Activated T-helper 17 cell treated with anti-CD3 and anti-CD28 coated beads, Interleukin-2, amount 50 U/mL, for 72 hours (primary cell): ENCODE measurements at regions not wholly inside any gene's neighbourhood (a gene's known extent, or its start where the extent isn't known, plus 50 kb on each side); places are given as distances from the start of the nearest gene placed in this dataset.
"Not testable (repeated sequence)": the region's sequence is repeated elsewhere in the genome, so short reads cannot be mapped to it uniquely, and the experiment has no call there.

ENCODE experiments used
- ATAC-seq: fragments of 150-1000 bp; cut with Tn5 transposase; replicated peaks from 2 replicates; pipeline ENCODE4 v1.10.0; 2021; ENCODE audit warnings: mild to moderate bottlenecking, moderate library complexity
- H3K27ac Mint-ChIP-seq: one replicate; pipeline ENCODE4 v1.8.0; 2022; ENCODE audit warnings: mixed read lengths
- H3K27me3 Mint-ChIP-seq: one replicate; pipeline ENCODE4 v1.8.0; 2022; ENCODE audit warnings: mixed read lengths
- H3K36me3 Mint-ChIP-seq: one replicate; pipeline ENCODE4 v1.8.0; 2022; ENCODE audit warnings: low read depth, mild to moderate bottlenecking, mixed read lengths
- H3K4me1 Mint-ChIP-seq: one replicate; pipeline ENCODE4 v1.8.0; 2022; ENCODE audit warnings: mixed read lengths
- H3K4me3 Mint-ChIP-seq: one replicate; pipeline ENCODE4 v1.8.0; 2022; ENCODE audit warnings: mild to moderate bottlenecking, mixed read lengths
- H3K9me3 Mint-ChIP-seq: one replicate; pipeline ENCODE4 v1.8.0; 2022; ENCODE audit warnings: mixed read lengths

DNA sequence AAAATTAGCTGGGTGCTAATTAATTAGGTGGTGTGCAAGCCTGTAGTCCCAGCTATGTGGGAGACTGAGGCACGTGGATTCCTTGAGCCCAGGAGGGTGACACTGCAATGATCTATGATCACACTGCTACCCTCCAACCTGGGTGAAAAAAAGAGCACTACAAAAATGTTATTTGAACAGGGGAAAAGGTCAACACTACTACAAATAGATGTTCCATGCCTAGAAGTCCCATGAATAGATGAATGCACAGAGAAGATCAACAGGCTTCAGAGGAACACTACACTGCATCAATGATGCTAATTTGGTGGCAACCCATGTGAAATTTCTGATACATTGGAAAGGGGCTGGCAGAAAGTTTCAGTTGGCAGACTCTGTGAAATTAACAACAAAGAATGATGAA, 105.4 kb upstream of the FHIT start:
- no peak overlapping the region for H3K27ac Mint-ChIP-seq
- no peak overlapping the region for H3K4me3 Mint-ChIP-seq
- peaks cover 17% of the 10 kb centered on the region for H3K27me3 Mint-ChIP-seq
- H3K36me3 Mint-ChIP-seq = no peaks in the 10 kb centered on the region
- ATAC-seq = no peak
- H3K4me1 Mint-ChIP-seq = no peaks in the 10 kb centered on the region
- peaks cover 3% of the 10 kb centered on the region for H3K9me3 Mint-ChIP-seq

GRCh38 chr3:61357902-61358301, 106.7 kb upstream of the FHIT start:
- H3K4me1 Mint-ChIP-seq = no peaks in the 10 kb centered on the region
- H3K9me3 Mint-ChIP-seq = peaks cover 3% of the 10 kb centered on the region
- no peaks in the 10 kb centered on the region for H3K36me3 Mint-ChIP-seq
- no peak overlapping the region for H3K4me3 Mint-ChIP-seq
- no peak for ATAC-seq
- H3K27ac Mint-ChIP-seq = no peak overlapping the region
- H3K27me3 Mint-ChIP-seq = peaks cover 17% of the 10 kb centered on the region

DNA sequence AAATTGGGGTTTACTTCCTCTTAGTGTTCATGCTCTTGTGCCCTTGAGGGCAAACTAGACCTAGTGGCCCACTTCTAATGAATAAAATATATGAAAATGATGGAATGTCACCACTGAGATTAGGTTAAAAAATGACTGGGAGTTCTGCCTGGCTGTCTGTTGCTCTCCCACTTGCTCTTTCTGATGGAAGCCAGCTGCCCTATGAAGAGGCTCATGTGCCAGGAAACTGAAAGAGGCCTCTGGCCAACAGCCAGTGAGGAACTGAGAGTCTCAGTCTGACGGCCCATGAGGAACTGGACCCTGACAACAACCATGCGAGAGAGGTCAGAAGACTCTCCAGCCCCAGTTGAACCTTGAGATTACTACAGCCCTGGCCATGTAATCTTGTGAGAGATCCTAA, 107.1 kb upstream of the FHIT start:
- no peaks in the 10 kb centered on the region for H3K4me1 Mint-ChIP-seq
- no peak overlapping the region for H3K27ac Mint-ChIP-seq
- peaks cover 17% of the 10 kb centered on the region for H3K27me3 Mint-ChIP-seq
- ATAC-seq = no peak
- H3K4me3 Mint-ChIP-seq = no peak overlapping the region
- H3K36me3 Mint-ChIP-seq = no peaks in the 10 kb centered on the region
- peaks cover 3% of the 10 kb centered on the region for H3K9me3 Mint-ChIP-seq

- ATAC-seq = no peak
- Mint-ChIP-seq H3K9me3 (peaks cover 6% of the 10 kb centered on the region), H3K27ac (no peak overlapping the region), H3K4me1 (no peaks in the 10 kb centered on the region), H3K36me3 (no peaks in the 10 kb centered on the region), H3K27me3 (peaks cover 15% of the 10 kb centered on the region), H3K4me3 (no peak overlapping the region)
These were observed 109.2 kb upstream of the FHIT start for GRCh38 chr3:61360297-61360965.

- Mint-ChIP-seq H3K27ac (no peak overlapping the region), H3K27me3 (peaks cover 4% of the 10 kb centered on the region), H3K36me3 (no peaks in the 10 kb centered on the region), H3K4me3 (no peak overlapping the region), H3K4me1 (no peaks in the 10 kb centered on the region), H3K9me3 (no peaks in the 10 kb centered on the region)
- no peak for ATAC-seq
These were observed 118.4 kb upstream of the FHIT start for GRCh38 chr3:61369678-61370077.

DNA sequence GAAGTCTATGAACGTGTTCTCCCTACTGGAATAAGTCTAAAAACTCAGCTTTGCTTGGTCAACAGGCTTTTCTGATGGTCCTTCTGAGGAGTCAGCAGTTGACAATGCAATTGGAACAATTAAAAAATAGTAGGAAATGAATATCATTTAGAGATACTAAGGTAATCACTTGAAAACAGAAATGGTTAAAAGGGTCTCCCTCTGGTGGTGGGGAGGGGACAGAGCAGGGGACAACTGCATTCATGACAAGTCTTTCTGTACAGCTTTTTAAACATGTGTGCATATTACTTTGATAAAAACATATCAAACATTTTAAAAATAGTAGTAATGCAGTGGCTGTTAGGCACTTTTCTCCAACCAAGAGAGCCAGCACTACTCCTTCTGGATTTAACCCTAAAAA, 119.9 kb upstream of the FHIT start:
- H3K36me3 Mint-ChIP-seq = no peaks in the 10 kb centered on the region
- no peaks in the 10 kb centered on the region for H3K9me3 Mint-ChIP-seq
- H3K27ac Mint-ChIP-seq = no peak overlapping the region
- ATAC-seq = no peak
- no peak overlapping the region for H3K4me3 Mint-ChIP-seq
- H3K27me3 Mint-ChIP-seq = peaks cover 4% of the 10 kb centered on the region
- H3K4me1 Mint-ChIP-seq = no peaks in the 10 kb centered on the region

DNA sequence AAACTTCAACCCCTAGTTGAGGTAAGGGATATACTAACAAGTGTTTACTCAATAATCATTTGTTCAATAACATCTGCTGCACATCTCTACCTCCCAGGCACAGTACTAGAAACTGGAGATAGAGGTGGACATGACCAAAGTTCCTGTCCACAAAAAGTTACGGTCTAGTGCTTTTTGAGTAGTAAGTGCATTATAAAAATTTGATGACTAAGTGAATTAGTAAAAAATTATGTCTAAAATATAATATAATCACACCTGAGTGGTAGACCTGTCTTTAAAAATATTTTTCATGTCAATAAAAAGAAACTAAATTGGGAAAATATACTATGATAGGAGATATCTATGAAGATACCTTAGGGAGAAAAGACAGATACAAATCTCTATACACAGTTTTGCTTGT, 121.5 kb upstream of the FHIT start:
- H3K4me3 Mint-ChIP-seq = no peak overlapping the region
- H3K27me3 Mint-ChIP-seq = peaks cover 4% of the 10 kb centered on the region
- H3K36me3 Mint-ChIP-seq = no peaks in the 10 kb centered on the region
- H3K9me3 Mint-ChIP-seq = no peaks in the 10 kb centered on the region
- no peaks in the 10 kb centered on the region for H3K4me1 Mint-ChIP-seq
- H3K27ac Mint-ChIP-seq = no peak overlapping the region
- ATAC-seq = no peak

DNA sequence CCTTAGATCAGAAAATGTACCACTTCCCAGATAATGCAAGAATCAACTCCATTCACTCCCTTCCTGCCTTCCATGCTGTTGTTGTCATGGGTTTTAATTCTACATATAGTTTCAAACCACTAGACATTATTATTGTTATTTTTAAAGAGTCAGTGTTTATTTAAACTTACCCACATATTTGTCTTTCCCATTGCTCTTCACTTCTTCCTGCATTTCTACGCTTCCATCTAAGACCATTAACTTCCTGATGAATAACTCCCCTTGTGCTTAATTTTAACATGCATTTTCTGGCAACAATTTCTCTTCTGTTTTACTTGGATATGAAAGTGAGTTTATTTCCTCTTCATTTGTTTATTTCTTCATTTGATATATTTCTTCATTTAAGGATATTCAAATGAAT, 127.1 kb upstream of the FHIT start:
- no peak for ATAC-seq
- H3K36me3 Mint-ChIP-seq = no peaks in the 10 kb centered on the region
- H3K4me3 Mint-ChIP-seq = no peak overlapping the region
- peaks cover 24% of the 10 kb centered on the region for H3K27me3 Mint-ChIP-seq
- H3K4me1 Mint-ChIP-seq = peaks cover 5% of the 10 kb centered on the region
- no peak overlapping the region for H3K27ac Mint-ChIP-seq
- no peaks in the 10 kb centered on the region for H3K9me3 Mint-ChIP-seq

GRCh38 chr3:61381745-61382392, 130.6 kb upstream of the FHIT start:
- no peaks in the 10 kb centered on the region for H3K36me3 Mint-ChIP-seq
- peak; percentile 50 for ATAC-seq
- H3K27me3 Mint-ChIP-seq = peaks cover 31% of the 10 kb centered on the region
- peaks cover 9% of the 10 kb centered on the region for H3K4me1 Mint-ChIP-seq
- H3K27ac Mint-ChIP-seq = no peak overlapping the region
- H3K4me3 Mint-ChIP-seq = no peak overlapping the region
- H3K9me3 Mint-ChIP-seq = no peaks in the 10 kb centered on the region

DNA sequence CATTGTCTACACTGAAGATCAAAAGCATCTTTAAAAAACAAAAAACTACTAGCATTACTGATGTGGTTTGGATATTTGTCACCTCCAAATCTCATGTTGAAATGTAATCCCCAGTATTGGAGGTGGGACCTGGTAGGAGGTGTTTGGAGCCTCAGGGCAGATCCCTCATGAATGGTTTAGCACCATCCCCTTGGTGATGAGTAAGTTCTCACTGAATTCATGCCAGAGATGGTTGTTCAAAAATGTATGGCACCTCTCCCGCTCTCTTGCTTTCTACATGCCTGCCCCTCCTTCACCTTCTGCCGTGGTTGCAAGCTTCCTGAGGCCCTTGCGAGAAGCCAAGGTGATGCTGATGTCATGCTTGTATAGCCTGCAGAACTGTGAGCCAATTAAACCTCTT, 136.6 kb upstream of the FHIT start:
- peaks cover 4% of the 10 kb centered on the region for H3K9me3 Mint-ChIP-seq
- H3K27me3 Mint-ChIP-seq = peaks cover 8% of the 10 kb centered on the region
- no peak for ATAC-seq
- peaks cover 3% of the 10 kb centered on the region for H3K4me1 Mint-ChIP-seq
- no peak overlapping the region for H3K4me3 Mint-ChIP-seq
- H3K36me3 Mint-ChIP-seq = no peaks in the 10 kb centered on the region
- H3K27ac Mint-ChIP-seq = no peak overlapping the region

GRCh38 chr3:61393480-61393947, 142.3 kb upstream of the FHIT start:
- not testable (repeated sequence) for ATAC-seq, H3K4me1 Mint-ChIP-seq, H3K36me3 Mint-ChIP-seq, H3K4me3 Mint-ChIP-seq, H3K27ac Mint-ChIP-seq, H3K27me3 Mint-ChIP-seq, H3K9me3 Mint-ChIP-seq

GRCh38 chr3:61401359-61401758, 150.1 kb upstream of the FHIT start:
- no peak for ATAC-seq
- Mint-ChIP-seq H3K27me3 (peaks cover under 1% of the 10 kb centered on the region), H3K4me3 (no peak overlapping the region), H3K36me3 (no peaks in the 10 kb centered on the region), H3K4me1 (no peaks in the 10 kb centered on the region), H3K27ac (no peak overlapping the region), H3K9me3 (no peaks in the 10 kb centered on the region)

DNA sequence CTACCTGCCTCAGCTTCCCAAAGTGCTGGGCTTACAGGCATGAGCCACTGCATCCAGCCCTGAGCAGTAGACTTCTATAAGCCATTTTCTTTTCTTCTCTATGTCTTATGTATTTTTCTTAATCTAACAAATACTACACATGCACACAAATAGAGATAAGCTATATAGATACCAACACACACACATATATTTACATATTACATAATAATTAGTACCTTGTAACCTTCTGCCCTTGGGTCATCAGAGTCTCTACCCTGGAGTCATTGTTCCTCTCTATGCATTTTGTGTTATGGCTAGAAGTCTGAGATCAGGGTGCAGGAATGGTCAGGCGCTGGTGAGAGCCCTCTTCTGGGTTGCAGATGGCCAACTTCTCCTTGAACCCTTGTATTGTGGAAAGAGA, 154.0 kb upstream of the PTPRG start:
- H3K36me3 Mint-ChIP-seq = no peaks in the 10 kb centered on the region
- H3K4me3 Mint-ChIP-seq = no peak overlapping the region
- no peak for ATAC-seq
- H3K9me3 Mint-ChIP-seq = no peaks in the 10 kb centered on the region
- peaks cover 14% of the 10 kb centered on the region for H3K27me3 Mint-ChIP-seq
- H3K4me1 Mint-ChIP-seq = no peaks in the 10 kb centered on the region
- H3K27ac Mint-ChIP-seq = no peak overlapping the region

GRCh38 chr3:61409638-61410037, 151.7 kb upstream of the PTPRG start:
- H3K27ac Mint-ChIP-seq = no peak overlapping the region
- no peaks in the 10 kb centered on the region for H3K36me3 Mint-ChIP-seq
- H3K4me1 Mint-ChIP-seq = peaks cover 2% of the 10 kb centered on the region
- H3K27me3 Mint-ChIP-seq = peaks cover 14% of the 10 kb centered on the region
- no peak for ATAC-seq
- H3K9me3 Mint-ChIP-seq = no peaks in the 10 kb centered on the region
- H3K4me3 Mint-ChIP-seq = no peak overlapping the region

DNA sequence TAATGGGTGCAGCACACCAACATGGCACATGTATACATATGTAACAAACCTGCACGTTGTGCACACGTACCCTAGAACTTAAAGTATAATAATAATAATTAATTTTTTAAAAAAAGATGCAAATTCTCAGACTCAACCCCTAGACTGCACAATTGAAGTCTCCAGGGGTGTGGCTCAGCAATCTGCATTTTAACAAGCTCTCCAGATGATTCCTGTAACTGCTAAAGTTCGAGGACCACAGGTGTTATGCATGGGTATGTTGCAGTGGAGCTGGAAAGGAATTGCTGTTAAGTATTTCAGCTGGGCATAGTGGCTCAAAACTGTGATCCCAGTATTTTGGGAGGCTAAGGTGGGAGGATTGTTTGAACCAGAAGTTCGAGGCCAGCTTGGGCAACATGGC, 151.0 kb upstream of the PTPRG start:
- H3K36me3 Mint-ChIP-seq, H3K27ac Mint-ChIP-seq, H3K9me3 Mint-ChIP-seq, ATAC-seq, H3K4me3 Mint-ChIP-seq, H3K4me1 Mint-ChIP-seq: not testable (repeated sequence)
- H3K27me3 Mint-ChIP-seq = peaks cover 14% of the 10 kb centered on the region
